Lower lobe of right lung (tissue), 2 donors: ENCODE measurements at regions not wholly inside any gene's neighbourhood (a gene's known extent, or its start where the extent isn't known, plus 50 kb on each side); places are given as distances from the start of the nearest gene placed in this dataset.
A peak's percentile ranks its signal among the peaks of the same experiment; 100 is the strongest.

Experiments
- ATAC-seq, 2 donors: fragments of 200-7000 bp; cut with Tn5 transposase; one replicate each; pipeline ENCODE4 v1.9.1; 2020 to 2022; ENCODE audit warnings: mild to moderate bottlenecking in 2 of 2, moderate library complexity in 2 of 2
- DNase-seq: peaks from one replicate; pipeline ENCODE4 v3.0.0-alpha.2; 2020
- H3K27ac ChIP-seq: fragments of 200-600 bp; one replicate; pipeline ENCODE4 v1.8.0; 2022
- H3K27me3 ChIP-seq: fragments of 200-600 bp; one replicate; pipeline ENCODE4 v1.8.0; 2022; ENCODE audit warnings: low read depth
- H3K36me3 ChIP-seq: fragments of 200-600 bp; one replicate; pipeline ENCODE4 v1.8.0; 2022; ENCODE audit warnings: mild to moderate bottlenecking
- H3K4me1 ChIP-seq: fragments of 200-600 bp; one replicate; pipeline ENCODE4 v1.8.0; 2022
- H3K4me3 ChIP-seq: fragments of 200-600 bp; one replicate; pipeline ENCODE4 v1.8.0; 2022; ENCODE audit warnings: mild to moderate bottlenecking
- H3K9me3 ChIP-seq: fragments of 200-600 bp; one replicate; pipeline ENCODE4 v1.8.0; 2022
- intact Hi-C: fragments of 100-400 bp; cut with DNase I; formaldehyde crosslinking; loops from one replicate; pipeline ENCODE4 v1.11.0; 2022
- TF ChIP-seq, protein P1 (sequence below): fragments of 200-600 bp; IDR thresholded peaks from one replicate; pipeline ENCODE4 v1.8.0; 2022; ENCODE audit warnings: antibody characterized with exemption, mild to moderate bottlenecking
- donor health status: DM: no; HTN: yes; CAD: no; lungs with severe emphysema.

DNA sequence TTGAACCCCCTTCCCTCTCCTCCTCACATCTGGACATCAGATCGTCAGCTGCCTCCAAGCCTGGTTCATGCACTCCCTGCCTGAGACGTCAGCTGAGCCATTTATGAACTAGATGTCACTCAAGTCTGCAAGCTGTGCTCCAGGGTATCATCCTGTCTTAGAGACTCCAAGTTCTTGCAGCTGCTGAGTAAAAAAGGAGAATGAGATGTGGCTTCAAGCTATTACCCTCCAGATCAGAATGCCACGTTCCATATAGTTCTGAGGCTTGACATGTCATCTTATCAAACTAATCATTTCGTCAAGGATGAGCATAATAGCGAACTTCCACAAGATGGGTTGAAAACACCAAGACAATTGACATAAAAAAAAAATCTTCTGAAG, 766.3 kb downstream of the TBL1XR1 start:
- no peak overlapping the region for H3K27ac ChIP-seq
- TF ChIP-seq, protein P1, sequence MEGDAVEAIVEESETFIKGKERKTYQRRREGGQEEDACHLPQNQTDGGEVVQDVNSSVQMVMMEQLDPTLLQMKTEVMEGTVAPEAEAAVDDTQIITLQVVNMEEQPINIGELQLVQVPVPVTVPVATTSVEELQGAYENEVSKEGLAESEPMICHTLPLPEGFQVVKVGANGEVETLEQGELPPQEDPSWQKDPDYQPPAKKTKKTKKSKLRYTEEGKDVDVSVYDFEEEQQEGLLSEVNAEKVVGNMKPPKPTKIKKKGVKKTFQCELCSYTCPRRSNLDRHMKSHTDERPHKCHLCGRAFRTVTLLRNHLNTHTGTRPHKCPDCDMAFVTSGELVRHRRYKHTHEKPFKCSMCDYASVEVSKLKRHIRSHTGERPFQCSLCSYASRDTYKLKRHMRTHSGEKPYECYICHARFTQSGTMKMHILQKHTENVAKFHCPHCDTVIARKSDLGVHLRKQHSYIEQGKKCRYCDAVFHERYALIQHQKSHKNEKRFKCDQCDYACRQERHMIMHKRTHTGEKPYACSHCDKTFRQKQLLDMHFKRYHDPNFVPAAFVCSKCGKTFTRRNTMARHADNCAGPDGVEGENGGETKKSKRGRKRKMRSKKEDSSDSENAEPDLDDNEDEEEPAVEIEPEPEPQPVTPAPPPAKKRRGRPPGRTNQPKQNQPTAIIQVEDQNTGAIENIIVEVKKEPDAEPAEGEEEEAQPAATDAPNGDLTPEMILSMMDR, result no peak
- H3K27me3 ChIP-seq, result no peaks in the 10 kb centered on the region
- intact Hi-C loops, result no loop called here
- no peaks in the 10 kb centered on the region for H3K9me3 ChIP-seq
- no peaks in the 10 kb centered on the region for H3K4me1 ChIP-seq
- no peak for ATAC-seq
- no peaks in the 10 kb centered on the region for H3K36me3 ChIP-seq
- DNase-seq, result no peak
- H3K4me3 ChIP-seq, result no peak overlapping the region

DNA sequence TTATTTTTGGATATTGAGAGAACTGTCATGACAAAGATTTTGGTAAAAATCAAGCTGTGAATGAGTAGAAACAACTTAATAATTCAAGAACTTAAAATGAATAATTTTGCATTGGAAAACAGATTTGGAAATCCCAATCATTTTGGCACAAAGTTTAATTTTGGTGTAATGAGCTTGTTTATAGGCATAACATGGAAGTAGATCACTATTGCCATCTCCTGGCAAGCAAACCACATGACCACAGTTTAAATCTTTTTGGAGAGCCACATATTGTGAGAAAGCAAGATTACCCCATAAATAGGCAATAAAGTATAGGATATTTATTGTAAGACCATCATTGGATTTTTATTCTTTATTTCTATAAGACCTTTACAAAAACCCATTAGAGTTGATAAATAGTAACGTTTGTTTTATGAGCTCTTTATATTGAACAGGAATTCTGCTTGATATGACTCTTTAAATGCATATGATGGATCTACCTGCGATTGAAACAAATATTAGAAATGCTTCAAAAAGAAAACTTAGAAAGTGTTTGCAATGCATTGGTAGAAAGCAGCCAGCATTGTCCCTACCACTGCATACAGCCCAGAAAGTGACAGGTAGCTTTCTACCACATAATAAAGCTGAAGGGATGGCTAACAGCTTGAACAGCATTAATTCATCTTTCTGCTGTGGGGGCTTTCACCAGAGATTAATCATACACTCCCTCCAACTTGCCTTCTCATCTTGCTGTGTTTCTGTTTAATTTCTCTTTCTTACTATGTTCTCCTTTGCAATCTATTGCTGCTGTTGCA, 766.8 kb downstream of the TBL1XR1 start:
- Histone ChIP-seq H3K36me3 (no peaks in the 10 kb centered on the region), H3K27me3 (no peaks in the 10 kb centered on the region), H3K4me3 (no peak overlapping the region), H3K9me3 (no peaks in the 10 kb centered on the region), H3K27ac (no peak overlapping the region), H3K4me1 (no peaks in the 10 kb centered on the region)
- ATAC-seq, result no peak
- intact Hi-C loops, result no loop called here
- TF ChIP-seq, protein P1, result peak; percentile 36
- no peak for DNase-seq

DNA sequence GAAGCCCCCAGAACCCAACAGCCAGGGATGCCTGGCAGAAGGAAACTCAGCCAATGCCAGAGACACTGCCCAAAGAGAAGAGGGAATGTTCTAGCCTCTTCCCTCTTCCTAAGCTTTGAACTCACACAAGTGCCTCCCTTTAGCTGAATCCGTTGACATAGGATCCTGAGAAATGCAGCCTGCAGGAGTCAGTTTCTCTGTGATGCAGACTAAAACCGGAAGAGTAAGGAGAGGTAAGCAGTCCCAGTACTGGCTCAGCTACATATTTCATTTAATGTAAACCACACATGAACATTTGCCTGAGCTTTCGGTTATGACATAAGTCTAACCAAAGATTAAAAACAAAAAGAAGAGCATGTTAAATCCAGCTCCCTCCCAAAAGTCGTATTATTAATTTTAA, 768.7 kb downstream of the TBL1XR1 start:
- no peaks in the 10 kb centered on the region for H3K27me3 ChIP-seq
- DNase-seq (no peak), ATAC-seq (no peak)
- H3K4me3 ChIP-seq, result no peak overlapping the region
- intact Hi-C loops, result no loop called here
- H3K9me3 ChIP-seq, result no peaks in the 10 kb centered on the region
- H3K36me3 ChIP-seq, result no peaks in the 10 kb centered on the region
- TF ChIP-seq, protein P1, result no peak
- H3K27ac ChIP-seq, result no peak overlapping the region
- H3K4me1 ChIP-seq, result no peaks in the 10 kb centered on the region

DNA sequence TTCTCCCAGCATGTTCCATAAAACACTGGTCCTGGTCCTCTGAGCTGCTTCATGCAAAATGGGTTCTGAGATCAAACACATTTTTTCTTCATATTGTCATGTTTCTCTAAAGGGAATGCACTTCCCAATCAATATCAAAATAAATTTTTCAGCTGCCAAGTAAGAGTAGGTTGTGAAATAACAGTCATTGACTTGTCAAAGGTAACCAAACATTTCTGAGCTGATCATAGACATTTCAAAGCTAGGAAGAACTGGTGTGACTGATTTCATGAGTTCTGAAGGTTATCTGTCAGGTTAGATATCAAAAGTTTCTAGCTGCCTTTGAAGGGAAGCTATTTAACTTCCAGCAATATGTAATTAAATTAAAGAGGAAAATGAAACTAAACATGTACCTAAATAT, 770.9 kb downstream of the TBL1XR1 start:
- ATAC-seq, result no peak
- H3K36me3 ChIP-seq, result no peaks in the 10 kb centered on the region
- no peaks in the 10 kb centered on the region for H3K9me3 ChIP-seq
- TF ChIP-seq, protein P1, result no peak
- intact Hi-C loops, result no loop called here
- no peaks in the 10 kb centered on the region for H3K27me3 ChIP-seq
- no peak for DNase-seq
- no peak overlapping the region for H3K4me3 ChIP-seq
- H3K4me1 ChIP-seq, result no peaks in the 10 kb centered on the region
- no peak overlapping the region for H3K27ac ChIP-seq

DNA sequence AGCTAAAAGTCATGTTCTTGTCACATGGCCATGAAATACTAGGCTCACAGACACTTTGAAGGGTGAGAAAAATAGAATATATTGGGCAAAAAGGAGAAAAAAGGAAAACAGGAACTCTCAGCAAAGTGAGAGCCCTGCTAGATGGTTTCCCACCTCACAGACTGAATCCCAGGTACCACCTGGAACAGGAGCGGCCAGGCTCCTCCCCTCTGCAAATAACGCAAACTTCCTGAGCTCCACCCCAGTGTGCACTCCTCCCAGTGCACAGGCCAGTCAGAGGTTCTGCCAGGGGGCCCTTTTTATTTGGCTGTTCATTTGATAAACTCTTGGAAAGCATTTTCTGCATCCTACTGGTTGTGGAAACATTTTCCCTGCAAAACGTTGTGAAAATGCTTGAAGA, 780.4 kb downstream of the TBL1XR1 start:
- DNase-seq, result no peak

More for the DNA sequence above, 780.4 kb downstream of the TBL1XR1 start:
- H3K4me1 ChIP-seq, result no peaks in the 10 kb centered on the region
- no peaks in the 10 kb centered on the region for H3K9me3 ChIP-seq
- TF ChIP-seq, protein P1, result no peak
- no peaks in the 10 kb centered on the region for H3K27me3 ChIP-seq
- no peak overlapping the region for H3K4me3 ChIP-seq
- ATAC-seq, result no peak
- no peaks in the 10 kb centered on the region for H3K36me3 ChIP-seq
- no peak overlapping the region for H3K27ac ChIP-seq
- intact Hi-C loops, result no loop called here
